Kidney epithelial cell (primary cell): ENCODE measurements at regions not wholly inside any gene's neighbourhood (a gene's known extent, or its start where the extent isn't known, plus 50 kb on each side); places are given as distances from the start of the nearest gene placed in this dataset.

Source experiments
- DNase-seq: peaks from one replicate; pipeline ENCODE4 v3.0.0-alpha.2; 2010; ENCODE audit warnings: low read depth
- H3K27me3 ChIP-seq: 2 replicates; pipeline ENCODE4 v1.6.0; 2011; ENCODE audit warnings: low read length; ENCODE audit not compliant: control insufficient read depth, insufficient read depth
- H3K36me3 ChIP-seq: 2 replicates; pipeline ENCODE4 v1.5.1; 2011; ENCODE audit warnings: low read length; ENCODE audit not compliant: control insufficient read depth, insufficient read depth
- H3K4me3 ChIP-seq: 2 replicates; pipeline ENCODE4 v1.5.1; 2011; ENCODE audit warnings: low read depth, mild to moderate bottlenecking, control low read depth, low read length
- CTCF ChIP-seq: IDR thresholded peaks from 2 replicates; pipeline ENCODE4 v1.5.1; 2011; ENCODE audit warnings: mild to moderate bottlenecking, moderate library complexity, low read length, control low read depth, inconsistent platforms; ENCODE audit not compliant: insufficient read depth, poor library complexity, severe bottlenecking

- H3K36me3 ChIP-seq: no peaks in the 10 kb centered on the region
- DNase-seq: no peak
- H3K27me3 ChIP-seq: no peaks in the 10 kb centered on the region
- no peak for TF ChIP-seq CTCF
- no peak overlapping the region for H3K4me3 ChIP-seq
Observed at GRCh38 chr21:24272521-24272938, 1334.8 kb downstream of the MRPL39 start.

- TF ChIP-seq CTCF: no peak
- Histone ChIP-seq H3K27me3 (no peaks in the 10 kb centered on the region), H3K36me3 (no peaks in the 10 kb centered on the region), H3K4me3 (no peak overlapping the region)
- no peak for DNase-seq
Observed at GRCh38 chr21:24265987-24266386, 1341.3 kb downstream of the MRPL39 start.

- TF ChIP-seq CTCF: no peak
- DNase-seq: no peak
- Histone ChIP-seq H3K36me3 (no peaks in the 10 kb centered on the region), H3K27me3 (no peaks in the 10 kb centered on the region), H3K4me3 (no peak overlapping the region)
Observed at GRCh38 chr21:24260751-24261150, 1346.5 kb downstream of the MRPL39 start.

GRCh38 chr21:24259241-24259640 lies 1348.0 kb downstream of the MRPL39 start:
- DNase-seq: no peak
- Histone ChIP-seq H3K27me3 (no peaks in the 10 kb centered on the region), H3K4me3 (no peak overlapping the region), H3K36me3 (no peaks in the 10 kb centered on the region)
- no peak for TF ChIP-seq CTCF

GRCh38 chr21:24255591-24255990 lies 1351.7 kb downstream of the MRPL39 start:
- no peak for DNase-seq
- TF ChIP-seq CTCF: no peak
- Histone ChIP-seq H3K4me3 (no peak overlapping the region), H3K27me3 (no peaks in the 10 kb centered on the region), H3K36me3 (no peaks in the 10 kb centered on the region)

GRCh38 chr21:24225431-24225830 lies 1381.8 kb downstream of the MRPL39 start:
- H3K27me3 ChIP-seq: no peaks in the 10 kb centered on the region
- no peak overlapping the region for H3K4me3 ChIP-seq
- H3K36me3 ChIP-seq: no peaks in the 10 kb centered on the region
- DNase-seq: no peak
- no peak for TF ChIP-seq CTCF
